GM10248 (cell line): ENCODE measurements at regions not wholly inside any gene's neighbourhood (a gene's known extent, or its start where the extent isn't known, plus 50 kb on each side); places are given as distances from the start of the nearest gene placed in this dataset.
A peak's percentile ranks its signal among the peaks of the same experiment; 100 is the strongest.

Experiments used
- CTCF ChIA-PET: fragments of 300-600 bp; sonication (Branson Sonifier 250); formaldehyde crosslinking; extraction: SDS; loops from one replicate; lab custom pipeline; 2021; ENCODE audit warnings: antibody characterized with exemption; lab: Yijun Ruan, JAX
- POLR2A ChIA-PET: fragments of 350-650 bp; sonication (Branson Sonifier 250); formaldehyde crosslinking; extraction: SDS; loops from one replicate; lab custom pipeline; 2020; ENCODE audit warnings: antibody characterized with exemption; lab: Yijun Ruan, JAX
- DNase-seq: peaks from one replicate; pipeline ENCODE4 v3.0.0; 2012; ENCODE audit errors: extremely low spot score
- TF ChIP-seq, protein P1 (sequence below): IDR thresholded peaks from 2 replicates; pipeline ENCODE4 v1.5.1; 2012; ENCODE audit warnings: mild to moderate bottlenecking, low read depth; ENCODE audit errors: extremely low read depth, missing control alignments, control extremely low read depth

DNA sequence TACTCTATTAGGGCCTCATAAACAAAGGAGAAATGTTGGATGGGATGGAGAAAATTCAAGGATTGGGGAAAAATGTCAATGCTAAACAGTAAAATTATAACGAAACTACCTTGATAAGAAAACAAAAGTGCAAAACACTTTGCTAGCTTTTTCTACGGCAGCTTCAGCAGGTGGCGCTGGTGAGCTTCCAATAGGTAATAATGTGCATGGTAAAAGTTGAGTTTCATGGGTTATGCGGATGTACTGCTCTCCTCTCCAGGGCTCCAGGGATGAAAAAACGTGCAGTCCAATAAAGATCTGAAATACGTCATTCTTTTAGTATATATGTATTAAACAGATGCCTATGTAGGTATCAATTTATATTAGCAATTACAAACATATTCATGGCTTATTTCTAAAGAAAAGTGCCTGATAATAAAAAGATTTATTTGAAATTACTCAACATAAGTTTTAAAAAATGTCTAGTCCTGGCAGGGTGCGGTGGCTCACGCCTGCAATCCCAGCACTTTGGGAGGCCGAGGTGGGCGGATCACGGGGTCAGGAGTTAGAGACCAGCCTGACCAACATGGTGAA is 239.6 kb downstream of the GRXCR1 start:
- POLR2A ChIA-PET, result no interaction called here
- CTCF ChIA-PET, result interaction anchor here (0.6 to 2.2 kb wide), 23 partner anchors 9 to 1546 kb away, joined by 3 to 12 read pairs (median 3); partner anchors contain the start of gene GUF1
- TF ChIP-seq, protein P1, sequence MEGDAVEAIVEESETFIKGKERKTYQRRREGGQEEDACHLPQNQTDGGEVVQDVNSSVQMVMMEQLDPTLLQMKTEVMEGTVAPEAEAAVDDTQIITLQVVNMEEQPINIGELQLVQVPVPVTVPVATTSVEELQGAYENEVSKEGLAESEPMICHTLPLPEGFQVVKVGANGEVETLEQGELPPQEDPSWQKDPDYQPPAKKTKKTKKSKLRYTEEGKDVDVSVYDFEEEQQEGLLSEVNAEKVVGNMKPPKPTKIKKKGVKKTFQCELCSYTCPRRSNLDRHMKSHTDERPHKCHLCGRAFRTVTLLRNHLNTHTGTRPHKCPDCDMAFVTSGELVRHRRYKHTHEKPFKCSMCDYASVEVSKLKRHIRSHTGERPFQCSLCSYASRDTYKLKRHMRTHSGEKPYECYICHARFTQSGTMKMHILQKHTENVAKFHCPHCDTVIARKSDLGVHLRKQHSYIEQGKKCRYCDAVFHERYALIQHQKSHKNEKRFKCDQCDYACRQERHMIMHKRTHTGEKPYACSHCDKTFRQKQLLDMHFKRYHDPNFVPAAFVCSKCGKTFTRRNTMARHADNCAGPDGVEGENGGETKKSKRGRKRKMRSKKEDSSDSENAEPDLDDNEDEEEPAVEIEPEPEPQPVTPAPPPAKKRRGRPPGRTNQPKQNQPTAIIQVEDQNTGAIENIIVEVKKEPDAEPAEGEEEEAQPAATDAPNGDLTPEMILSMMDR, result peak; percentile 92
- DNase-seq, result peak; percentile 43

DNA sequence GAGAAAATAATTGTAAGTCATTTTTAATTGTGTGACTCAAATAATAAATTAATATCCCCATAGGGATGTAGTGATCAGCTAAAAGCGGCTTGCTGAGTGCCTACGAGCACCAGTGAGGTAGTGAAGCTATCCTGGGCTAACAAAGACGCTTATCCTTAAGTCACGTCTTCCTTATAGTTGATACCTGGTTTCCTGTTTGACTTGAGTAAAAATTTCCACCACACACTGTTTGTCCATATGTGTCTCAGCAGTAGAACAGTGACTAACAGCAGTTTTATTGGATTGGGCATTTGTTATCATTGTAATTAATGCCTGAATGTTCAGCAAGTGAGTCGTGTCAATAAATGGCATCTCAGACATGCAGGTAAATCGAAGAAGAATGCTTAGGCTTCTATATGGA is 241.1 kb downstream of the GRXCR1 start:
- TF ChIP-seq, protein P1, result no peak
- CTCF ChIA-PET, result interaction anchor here (1.6 kb wide), 1 partner anchor 257 kb away, joined by 3 read pairs; no protein-coding TSS in a partner anchor
- POLR2A ChIA-PET, result no interaction called here
- no peak for DNase-seq

DNA sequence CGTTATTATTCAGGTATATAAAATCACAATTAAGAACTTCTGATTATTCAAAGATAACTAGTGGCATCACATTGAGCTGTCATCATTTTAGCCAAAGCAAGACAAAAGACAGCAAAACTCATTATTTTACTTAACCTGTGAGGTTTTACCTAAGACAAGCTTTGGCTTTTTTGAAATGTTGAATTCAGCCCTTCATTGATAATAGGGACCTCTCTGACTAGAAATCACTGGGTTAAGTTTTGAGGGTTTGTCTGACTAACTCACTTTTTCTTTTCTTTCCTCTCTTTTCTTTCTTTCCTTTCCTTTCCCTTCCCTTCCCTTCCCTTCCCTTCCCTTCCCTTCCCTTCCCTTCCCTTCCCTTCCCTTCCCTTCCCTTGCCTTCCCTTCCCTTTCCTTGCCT is 244.2 kb downstream of the GRXCR1 start:
- TF ChIP-seq, protein P1, result no peak
- DNase-seq, result no peak
- POLR2A ChIA-PET, result no interaction called here
- CTCF ChIA-PET, result interaction anchor here (0.7 to 1.0 kb wide), 3 partner anchors 11 to 1357 kb away, joined by 3 read pairs; no protein-coding TSS in a partner anchor

GRCh38 chr4:43146198-43146597 is 253.7 kb downstream of the GRXCR1 start:
- no peak for DNase-seq
- ChIA-PET CTCF (interaction anchor here (0.9 to 1.3 kb wide), 2 partner anchors 14 to 21 kb away, joined by 3 read pairs; no protein-coding TSS in a partner anchor), POLR2A (no interaction called here)
- TF ChIP-seq, protein P1, result no peak

GRCh38 chr4:43148481-43148880 is 256.0 kb downstream of the GRXCR1 start:
- POLR2A ChIA-PET, result no interaction called here
- TF ChIP-seq, protein P1, result no peak
- no peak for DNase-seq
- CTCF ChIA-PET, result interaction anchor here (0.8 to 1.5 kb wide), 2 partner anchors 11 to 17 kb away, joined by 3 read pairs; no protein-coding TSS in a partner anchor

DNA sequence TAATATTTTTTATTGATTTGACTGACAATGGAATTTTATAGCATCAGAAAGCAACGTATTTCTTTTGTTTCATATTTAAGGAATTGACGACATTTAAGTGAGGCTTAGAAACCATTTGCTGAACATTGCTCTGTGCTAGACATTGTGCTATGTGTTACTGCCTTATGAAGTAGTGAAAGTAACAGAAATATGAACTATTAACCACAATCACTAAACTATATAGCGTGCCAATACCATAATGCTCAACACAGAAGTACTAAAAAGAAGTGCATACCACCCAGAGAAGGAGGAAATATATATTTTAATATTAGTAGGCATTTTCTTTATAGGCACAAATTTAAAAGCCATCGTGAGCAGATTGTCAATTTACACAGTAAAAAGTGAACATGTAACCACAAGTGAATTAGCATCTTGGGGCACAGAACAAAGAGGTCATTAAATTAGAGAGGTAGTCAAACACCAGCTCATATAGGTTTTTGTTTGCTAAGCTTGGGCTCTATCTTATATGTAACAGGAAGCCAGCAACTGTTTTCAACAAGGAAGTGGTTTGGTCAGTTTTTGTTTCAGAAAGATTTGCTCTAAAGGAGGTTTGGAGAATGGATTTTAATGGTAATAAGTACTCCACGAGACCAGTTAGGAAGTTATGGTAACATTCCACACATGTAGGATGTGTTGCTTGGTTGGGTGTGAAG is 270.7 kb downstream of the GRXCR1 start:
- ChIA-PET CTCF (no interaction called here), POLR2A (no interaction called here)
- DNase-seq, result no peak
- TF ChIP-seq, protein P1, result no peak
